CD4-positive, alpha-beta T cell (primary cell): ENCODE measurements at regions not wholly inside any gene's neighbourhood (a gene's known extent, or its start where the extent isn't known, plus 50 kb on each side); places are given as distances from the start of the nearest gene placed in this dataset.

Experiments
- ATAC-seq: fragments of 200-7000 bp; cut with Tn5 transposase; one replicate; pipeline ENCODE4 v1.10.0; 2022; ENCODE audit warnings: mild to moderate bottlenecking; ENCODE audit not compliant: poor library complexity
- CTCF ChIA-PET: fragments of 350-600 bp; sonication (Branson Sonifier 250); formaldehyde crosslinking; loops from one replicate; lab custom pipeline; 2021; ENCODE audit warnings: antibody characterized with exemption, inconsistent platforms; lab: Charles Lee
- POLR2A ChIA-PET: fragments of 350-600 bp; sonication (Branson Sonifier 250); formaldehyde crosslinking; loops from one replicate; lab custom pipeline; 2021; ENCODE audit warnings: antibody characterized with exemption, inconsistent platforms; lab: Charles Lee
- DNase-seq, 14 experiments: peaks; one replicate each; pipeline ENCODE4 v3.0.0-alpha.2; 2013 to 2020; ENCODE audit warnings: mixed read lengths in 2 of 14
- H3K27ac ChIP-seq, 2 donors: one replicate each; pipeline versions ENCODE4 v1.5.1 to v1.7.0; 2013; ENCODE audit warnings: low read length in 2 of 2, low read depth in 1 of 2, mild to moderate bottlenecking in 1 of 2
- H3K27me3 ChIP-seq, 2 experiments: 1 replicate in 1 of 2; 2 replicates in 1 of 2; pipeline versions ENCODE4 v1.6.1 to v1.7.0; 2013; ENCODE audit warnings: low read length in 2 of 2, control low read depth in 1 of 2, mild to moderate bottlenecking in 1 of 2, moderate library complexity in 1 of 2; ENCODE audit not compliant: insufficient read depth in 2 of 2, control insufficient read depth in 1 of 2
- H3K36me3 ChIP-seq: one replicate; pipeline ENCODE4 v1.6.1; 2013; ENCODE audit warnings: low read length, control low read depth; ENCODE audit not compliant: insufficient read depth
- H3K4me1 ChIP-seq: one replicate; pipeline ENCODE4 v1.6.1; 2013; ENCODE audit warnings: low read length, control low read depth; ENCODE audit not compliant: insufficient read depth
- H3K4me3 ChIP-seq: one replicate; pipeline ENCODE4 v1.5.1; 2013; ENCODE audit warnings: mild to moderate bottlenecking, low read length, moderate library complexity
- H3K9me3 ChIP-seq, 2 experiments: 1 replicate in 1 of 2; 2 replicates in 1 of 2; pipeline versions ENCODE4 v1.6.1 to v1.7.0; 2013; ENCODE audit warnings: low read length in 2 of 2, mild to moderate bottlenecking in 2 of 2, control low read depth in 1 of 2, moderate library complexity in 1 of 2; ENCODE audit not compliant: control insufficient read depth in 1 of 2, insufficient read depth in 1 of 2
- H3K27ac Mint-ChIP-seq: one replicate; pipeline ENCODE4 v1.8.0; 2020; ENCODE audit warnings: mixed read lengths
- H3K27me3 Mint-ChIP-seq: one replicate; pipeline ENCODE4 v1.8.0; 2021; ENCODE audit warnings: mixed read lengths
- H3K36me3 Mint-ChIP-seq: one replicate; pipeline ENCODE4 v1.8.0; 2021; ENCODE audit warnings: low read depth, mixed read lengths
- H3K4me1 Mint-ChIP-seq: one replicate; pipeline ENCODE4 v1.8.0; 2021; ENCODE audit warnings: low read depth, mixed read lengths
- H3K4me3 Mint-ChIP-seq: one replicate; pipeline ENCODE4 v1.8.0; 2020; ENCODE audit warnings: mild to moderate bottlenecking, mixed read lengths
- H3K9me3 Mint-ChIP-seq: one replicate; pipeline ENCODE4 v1.8.0; 2020; ENCODE audit warnings: mixed read lengths
- CTCF ChIP-seq: fragments of 200-600 bp; IDR thresholded peaks from one replicate; pipeline ENCODE4 v1.8.0; 2022; ENCODE audit warnings: antibody characterized with exemption, mild to moderate bottlenecking
- intact Hi-C, 2 experiments: fragments of 100-400 bp; cut with DNase I in 1 of 2; cut with micrococcal nuclease in 1 of 2; formaldehyde crosslinking; loops; one replicate each; pipeline versions ENCODE4 v1.15.1 to v1.9.0; 2023 to 2025; cut with DNase I, micrococcal nuclease

GRCh38 chr6:100255701-100256100 is 209.0 kb downstream of the SIM1 start:
- CTCF ChIA-PET = no interaction called here
- no peaks in the 10 kb centered on the region for H3K36me3 Mint-ChIP-seq
- H3K4me1 ChIP-seq = no peaks in the 10 kb centered on the region
- no peaks in the 10 kb centered on the region for H3K4me1 Mint-ChIP-seq
- H3K4me3 Mint-ChIP-seq = no peak overlapping the region
- POLR2A ChIA-PET = no interaction called here
- no peak overlapping the region for H3K27ac Mint-ChIP-seq
- no peak for ATAC-seq
- no peak overlapping the region for H3K27ac ChIP-seq
- H3K27me3 ChIP-seq = no peaks in the 10 kb centered on the region
- no peaks in the 10 kb centered on the region for H3K9me3 ChIP-seq
- intact Hi-C loops = no loop called here
- DNase-seq = no peak
- no peaks in the 10 kb centered on the region for H3K9me3 Mint-ChIP-seq
- H3K36me3 ChIP-seq = no peaks in the 10 kb centered on the region
- no peaks in the 10 kb centered on the region for H3K27me3 Mint-ChIP-seq
- H3K4me3 ChIP-seq = no peak overlapping the region
- no peak for TF ChIP-seq CTCF

- Histone ChIP-seq H3K27ac (no peak overlapping the region), H3K4me1 (no peaks in the 10 kb centered on the region), H3K27me3 (no peaks in the 10 kb centered on the region), H3K36me3 (no peaks in the 10 kb centered on the region), H3K9me3 (no peaks in the 10 kb centered on the region), H3K4me3 (no peak overlapping the region)
- CTCF ChIA-PET = no interaction called here
- POLR2A ChIA-PET = no interaction called here
- Mint-ChIP-seq H3K27me3 (no peaks in the 10 kb centered on the region), H3K36me3 (no peaks in the 10 kb centered on the region), H3K4me1 (no peaks in the 10 kb centered on the region), H3K4me3 (no peak overlapping the region), H3K9me3 (no peaks in the 10 kb centered on the region), H3K27ac (no peak overlapping the region)
- intact Hi-C loops = no loop called here
- DNase-seq = no peak
- ATAC-seq = no peak
- TF ChIP-seq CTCF = no peak
Observed at GRCh38 chr6:100247123-100247522, 217.6 kb downstream of the SIM1 start.

- Histone ChIP-seq H3K4me1 (no peaks in the 10 kb centered on the region), H3K27me3 (no peaks in the 10 kb centered on the region), H3K27ac (no peak overlapping the region), H3K9me3 (no peaks in the 10 kb centered on the region), H3K36me3 (no peaks in the 10 kb centered on the region), H3K4me3 (no peak overlapping the region)
- ChIA-PET CTCF (no interaction called here), POLR2A (no interaction called here)
- H3K27me3 Mint-ChIP-seq = peaks cover 6% of the 10 kb centered on the region
- no peak for TF ChIP-seq CTCF
- H3K4me3 Mint-ChIP-seq = no peak overlapping the region
- ATAC-seq = no peak
- H3K27ac Mint-ChIP-seq = no peak overlapping the region
- DNase-seq = no peak
- intact Hi-C loops = no loop called here
- no peaks in the 10 kb centered on the region for H3K4me1 Mint-ChIP-seq
- H3K36me3 Mint-ChIP-seq = no peaks in the 10 kb centered on the region
- no peaks in the 10 kb centered on the region for H3K9me3 Mint-ChIP-seq
Observed at GRCh38 chr6:100246206-100246605, 218.5 kb downstream of the SIM1 start.
